T-cell (primary cell): ENCODE measurements at regions not wholly inside any gene's neighbourhood (a gene's known extent, or its start where the extent isn't known, plus 50 kb on each side); places are given as distances from the start of the nearest gene placed in this dataset.

Experiments used
- ATAC-seq, 4 experiments: fragments of 200-7000 bp in 3 of 4; fragments of 150-1000 bp in 1 of 4; cut with Tn5 transposase; replicated peaks in 1 of 4; 1 replicate in 3 of 4; 2 replicates in 1 of 4; pipeline ENCODE4 v1.10.0; 2021; ENCODE audit warnings: moderate library complexity in 3 of 4, mild to moderate bottlenecking in 2 of 4, moderate number of reproducible peaks in 1 of 4
- CTCF ChIA-PET, 2 donors: fragments of 300-600 bp; sonication (Branson Sonifier 250); formaldehyde crosslinking; loops; one replicate each; lab custom pipeline; 2022; ENCODE audit warnings: antibody characterized with exemption in 2 of 2; lab: Charles Lee
- POLR2A ChIA-PET, 2 donors: fragments of 300-600 bp; sonication (Branson Sonifier 250); formaldehyde crosslinking; loops; one replicate each; lab custom pipeline; 2022; ENCODE audit warnings: antibody characterized with exemption in 2 of 2; lab: Charles Lee
- DNase-seq, 35 experiments: peaks; one replicate each; pipeline versions ENCODE4 v3.0.0 to v3.0.0-alpha.2; 2013 to 2023
- H3K27ac ChIP-seq: one replicate; pipeline ENCODE4 v1.5.1; 2013; ENCODE audit warnings: low read length
- H3K27me3 ChIP-seq, 2 experiments: replicated peaks in 1 of 2; 1 replicate in 1 of 2; 2 replicates in 1 of 2; pipeline versions ENCODE4 v1.6.1 to v1.7.0; 2013; ENCODE audit warnings: low read length in 1 of 2, mixed read lengths in 1 of 2; ENCODE audit not compliant: control insufficient read depth in 2 of 2, insufficient read depth in 2 of 2; ENCODE audit errors: extremely low read depth in 1 of 2
- H3K36me3 ChIP-seq, 2 donors: 1 replicate in 1 of 2; 2 replicates in 1 of 2; pipeline versions ENCODE4 v1.6.1 to v1.7.0; 2013; ENCODE audit warnings: low read length in 1 of 2; ENCODE audit not compliant: control insufficient read depth in 2 of 2, insufficient read depth in 1 of 2; ENCODE audit errors: extremely low read depth in 1 of 2
- H3K4me1 ChIP-seq, 2 experiments: 1 replicate in 1 of 2; 2 replicates in 1 of 2; pipeline versions ENCODE4 v1.6.1 to v1.7.0; 2013; ENCODE audit warnings: low read length in 2 of 2, mixed read lengths in 1 of 2; ENCODE audit not compliant: insufficient read depth in 2 of 2, control insufficient read depth in 1 of 2; ENCODE audit errors: extremely low read depth in 1 of 2
- H3K4me3 ChIP-seq, 2 donors: 1 replicate in 1 of 2; 2 replicates in 1 of 2; pipeline versions ENCODE4 v1.5.1 to v1.7.0; 2013; ENCODE audit warnings: mild to moderate bottlenecking in 2 of 2, low read length in 1 of 2, moderate library complexity in 1 of 2; ENCODE audit not compliant: control insufficient read depth in 1 of 2; ENCODE audit errors: extremely low read depth in 1 of 2
- H3K9me3 ChIP-seq: 2 replicates; pipeline ENCODE4 v1.7.0; 2013
- H3K27ac Mint-ChIP-seq, 2 donors: one replicate each; pipeline ENCODE4 v1.8.0; 2020 to 2021; ENCODE audit warnings: mild to moderate bottlenecking in 2 of 2, mixed read lengths in 2 of 2
- H3K27me3 Mint-ChIP-seq, 2 donors: one replicate each; pipeline ENCODE4 v1.8.0; 2021 to 2022; ENCODE audit warnings: mixed read lengths in 2 of 2
- H3K36me3 Mint-ChIP-seq: one replicate; pipeline ENCODE4 v1.8.0; 2021; ENCODE audit warnings: mixed read lengths
- H3K4me1 Mint-ChIP-seq, 3 donors: one replicate each; pipeline ENCODE4 v1.8.0; 2020 to 2022; ENCODE audit warnings: mixed read lengths in 3 of 3, mild to moderate bottlenecking in 1 of 3
- H3K4me3 Mint-ChIP-seq, 3 donors: one replicate each; pipeline ENCODE4 v1.8.0; 2020 to 2022; ENCODE audit warnings: mild to moderate bottlenecking in 3 of 3, mixed read lengths in 3 of 3, moderate library complexity in 3 of 3
- H3K9me3 Mint-ChIP-seq, 3 donors: one replicate each; pipeline ENCODE4 v1.8.0; 2020 to 2022; ENCODE audit warnings: mixed read lengths in 3 of 3
- WGBS: methylation state at CpG from one replicate; pipeline ENCODE4 v1.1.5; 2013; ENCODE audit warnings: missing lambda C conversion rate; ENCODE audit not compliant: insufficient coverage; 5-methylcytosine and 5-hydroxymethylcytosine counted together

- H3K4me3 ChIP-seq: no peak overlapping the region
- ChIA-PET CTCF (interaction anchor here in 1 of 2 donors (1.0 kb wide), 1 partner anchor 16 kb away, joined by 4 read pairs; no protein-coding TSS in a partner anchor), POLR2A (no interaction called here)
- no CpG with 5 or more reads among the region's 10 CpGs for WGBS
- H3K27me3 ChIP-seq: no peaks in the 10 kb centered on the region
- H3K27me3 Mint-ChIP-seq: peaks cover 0 to 3% of the 10 kb centered on the region in 2 donors
- H3K36me3 Mint-ChIP-seq: no peaks in the 10 kb centered on the region
- H3K4me1 Mint-ChIP-seq: peaks cover 6 to 37% (median 19%) of the 10 kb centered on the region in 3 donors
- peak overlapping the region; percentile 23 to 65 for H3K27ac Mint-ChIP-seq
- no peak for ATAC-seq
- H3K4me3 Mint-ChIP-seq: peak overlapping the region in 1 of 3 donors; percentile 22
- H3K36me3 ChIP-seq: no peaks in the 10 kb centered on the region
- H3K27ac ChIP-seq: no peak overlapping the region
- H3K9me3 ChIP-seq: no peaks in the 10 kb centered on the region
- DNase-seq: no peak
- H3K4me1 ChIP-seq: peaks cover 0 to 21% of the 10 kb centered on the region in 2 experiments
- H3K9me3 Mint-ChIP-seq: no peaks in the 10 kb centered on the region
Observed at GRCh38 chr2:8277921-8278571, 403.8 kb upstream of the ID2 start.

- Mint-ChIP-seq H3K27ac (peak overlapping the region in 1 of 2 donors; percentile 30), H3K27me3 (peaks cover 0 to 3% of the 10 kb centered on the region in 2 donors), H3K4me3 (no peak overlapping the region), H3K36me3 (no peaks in the 10 kb centered on the region), H3K4me1 (peaks cover 6 to 37% (median 18%) of the 10 kb centered on the region in 3 donors), H3K9me3 (no peaks in the 10 kb centered on the region)
- 93% methylated on average over 9 of the region's 10 CpGs for WGBS
- H3K4me1 ChIP-seq: peaks cover 0 to 29% of the 10 kb centered on the region in 2 experiments
- no peaks in the 10 kb centered on the region for H3K9me3 ChIP-seq
- no peaks in the 10 kb centered on the region for H3K27me3 ChIP-seq
- H3K4me3 ChIP-seq: no peak overlapping the region
- DNase-seq (no peak), ATAC-seq (no peak)
- ChIA-PET CTCF (no interaction called here), POLR2A (no interaction called here)
- no peak overlapping the region for H3K27ac ChIP-seq
- no peaks in the 10 kb centered on the region for H3K36me3 ChIP-seq
Observed at GRCh38 chr2:8278709-8279354, 403.0 kb upstream of the ID2 start.

- no peaks in the 10 kb centered on the region for H3K9me3 Mint-ChIP-seq
- H3K36me3 Mint-ChIP-seq: no peaks in the 10 kb centered on the region
- ChIA-PET CTCF (interaction anchor here in 1 of 2 donors (0.7 kb wide), 1 partner anchor 46 kb away, joined by 3 read pairs; no protein-coding TSS in a partner anchor), POLR2A (no interaction called here)
- H3K27ac Mint-ChIP-seq: peak overlapping the region in 1 of 2 donors; percentile 30
- peak overlapping the region in 1 of 3 donors; percentile 4 for H3K4me3 Mint-ChIP-seq
- Histone ChIP-seq H3K27me3 (no peaks in the 10 kb centered on the region), H3K4me1 (peaks cover 0 to 31% of the 10 kb centered on the region in 2 experiments), H3K27ac (no peak overlapping the region), H3K4me3 (no peak overlapping the region), H3K36me3 (no peaks in the 10 kb centered on the region), H3K9me3 (no peaks in the 10 kb centered on the region)
- DNase-seq (no peak), ATAC-seq (no peak)
- WGBS: 100% methylated on average over 7 of the region's 9 CpGs
- peaks cover 6 to 40% (median 18%) of the 10 kb centered on the region in 3 donors for H3K4me1 Mint-ChIP-seq
- peaks cover 0 to 3% of the 10 kb centered on the region in 2 donors for H3K27me3 Mint-ChIP-seq
Observed at GRCh38 chr2:8279506-8279905, 402.4 kb upstream of the ID2 start.

- peak overlapping the region; percentile 53 to 82 (median 66) for H3K4me3 Mint-ChIP-seq
- no peak overlapping the region for H3K27ac ChIP-seq
- no peak for ATAC-seq
Observed at GRCh38 chr2:8281234-8281633, 400.6 kb upstream of the ID2 start.

GRCh38 chr2:8281950-8282857 lies 399.7 kb upstream of the ID2 start:
- ChIA-PET CTCF (no interaction called here), POLR2A (no interaction called here)
- H3K4me3 Mint-ChIP-seq: peak overlapping the region; percentile 53 to 82 (median 66)
- peaks cover 0 to 3% of the 10 kb centered on the region in 2 donors for H3K27me3 Mint-ChIP-seq
- H3K4me3 ChIP-seq: peak overlapping the region in 1 of 2 donors; percentile 29
- no peaks in the 10 kb centered on the region for H3K36me3 ChIP-seq
- H3K4me1 ChIP-seq: peaks cover 0 to 31% of the 10 kb centered on the region in 2 experiments
- WGBS: 83% methylated on average over 19 of the region's 25 CpGs
- no peaks in the 10 kb centered on the region for H3K36me3 Mint-ChIP-seq
- H3K27ac Mint-ChIP-seq: peak overlapping the region; percentile 79 to 90
- peaks cover 6 to 40% (median 18%) of the 10 kb centered on the region in 3 donors for H3K4me1 Mint-ChIP-seq
- no peaks in the 10 kb centered on the region for H3K27me3 ChIP-seq
- no peaks in the 10 kb centered on the region for H3K9me3 ChIP-seq
- DNase-seq (peak in 3 of 35 experiments; percentile 18 to 39 (median 27)), ATAC-seq (peak; percentile 48 to 77 (median 59))
- no peaks in the 10 kb centered on the region for H3K9me3 Mint-ChIP-seq
- no peak overlapping the region for H3K27ac ChIP-seq

More at GRCh38 chr2:8281234-8281633, 400.6 kb upstream of the ID2 start:
- Mint-ChIP-seq H3K27ac (peak overlapping the region; percentile 79 to 90), H3K9me3 (no peaks in the 10 kb centered on the region), H3K36me3 (no peaks in the 10 kb centered on the region), H3K4me1 (peaks cover 6 to 40% (median 18%) of the 10 kb centered on the region in 3 donors), H3K27me3 (peaks cover 0 to 3% of the 10 kb centered on the region in 2 donors)
- ChIA-PET CTCF (no interaction called here), POLR2A (no interaction called here)
- Histone ChIP-seq H3K36me3 (no peaks in the 10 kb centered on the region), H3K27me3 (no peaks in the 10 kb centered on the region), H3K4me1 (peaks cover 0 to 31% of the 10 kb centered on the region in 2 experiments), H3K4me3 (peak overlapping the region in 1 of 2 donors; percentile 29), H3K9me3 (no peaks in the 10 kb centered on the region)
- WGBS: no CpG with 5 or more reads among the region's 4 CpGs
- no peak for DNase-seq

- Mint-ChIP-seq H3K36me3 (no peaks in the 10 kb centered on the region), H3K4me1 (peaks cover 6 to 40% (median 16%) of the 10 kb centered on the region in 3 donors), H3K27ac (peak overlapping the region; percentile 56 to 90), H3K4me3 (peak overlapping the region in 2 of 3 donors; percentile 53 to 82), H3K9me3 (no peaks in the 10 kb centered on the region), H3K27me3 (peaks cover 0 to 3% of the 10 kb centered on the region in 2 donors)
- ATAC-seq: peak; percentile 34 to 49 (median 40)
- no peak overlapping the region for H3K4me3 ChIP-seq
- no peak overlapping the region for H3K27ac ChIP-seq
- ChIA-PET CTCF (no interaction called here), POLR2A (no interaction called here)
- H3K9me3 ChIP-seq: no peaks in the 10 kb centered on the region
- peaks cover 0 to 29% of the 10 kb centered on the region in 2 experiments for H3K4me1 ChIP-seq
- H3K27me3 ChIP-seq: no peaks in the 10 kb centered on the region
- peak in 1 of 35 experiments; percentile 34 for DNase-seq
- H3K36me3 ChIP-seq: no peaks in the 10 kb centered on the region
- 73% methylated on average over 13 of the region's 13 CpGs for WGBS
Observed at GRCh38 chr2:8282858-8283252, 399.0 kb upstream of the ID2 start.
